Progenitor cell of endocrine pancreas (in vitro differentiated cells): ENCODE measurements at regions not wholly inside any gene's neighbourhood (a gene's known extent, or its start where the extent isn't known, plus 50 kb on each side); places are given as distances from the start of the nearest gene placed in this dataset.

ENCODE experiments used
- DNase-seq: peaks from one replicate; pipeline ENCODE4 v3.0.0; 2021; ENCODE audit warnings: low spot score; ENCODE audit not compliant: unreplicated experiment
- H3K27ac Mint-ChIP-seq: 2 replicates; pipeline ENCODE4 v1.8.0; 2021; ENCODE audit warnings: mild to moderate bottlenecking, moderate library complexity, mixed read lengths
- H3K27me3 Mint-ChIP-seq: 2 replicates; pipeline ENCODE4 v1.8.0; 2021; ENCODE audit warnings: mixed read lengths
- H3K36me3 Mint-ChIP-seq: 2 replicates; pipeline ENCODE4 v1.8.0; 2022; ENCODE audit warnings: mixed read lengths; ENCODE audit not compliant: insufficient read depth
- H3K4me1 Mint-ChIP-seq: 2 replicates; pipeline ENCODE4 v1.8.0; 2021; ENCODE audit warnings: low read depth, mixed read lengths
- H3K4me3 Mint-ChIP-seq: 2 replicates; pipeline ENCODE4 v1.8.0; 2021; ENCODE audit warnings: low read depth, mild to moderate bottlenecking, moderate library complexity, mixed read lengths
- H3K9me3 Mint-ChIP-seq: 2 replicates; pipeline ENCODE4 v1.8.0; 2021; ENCODE audit warnings: low read depth, mixed read lengths
- CTCF ChIP-seq: fragments of 200-600 bp; sonication (generic); IDR thresholded peaks from one replicate; pipeline ENCODE4 v1.5.0; 2021; ENCODE audit warnings: antibody characterized with exemption, mild to moderate bottlenecking; ENCODE audit not compliant: unreplicated experiment

GRCh38 chr1:217078078-217078690 lies 355.0 kb upstream of the ESRRG start:
- DNase-seq: no peak
- TF ChIP-seq CTCF: no peak
- H3K27me3 Mint-ChIP-seq: peaks cover 2% of the 10 kb centered on the region
- H3K9me3 Mint-ChIP-seq: no peaks in the 10 kb centered on the region
- no peak overlapping the region for H3K27ac Mint-ChIP-seq
- no peak overlapping the region for H3K4me3 Mint-ChIP-seq
- peaks cover 22% of the 10 kb centered on the region for H3K4me1 Mint-ChIP-seq
- no peaks in the 10 kb centered on the region for H3K36me3 Mint-ChIP-seq

- Mint-ChIP-seq H3K36me3 (no peaks in the 10 kb centered on the region), H3K9me3 (no peaks in the 10 kb centered on the region), H3K27ac (no peak overlapping the region), H3K4me1 (peaks cover 22% of the 10 kb centered on the region), H3K27me3 (peaks cover 2% of the 10 kb centered on the region), H3K4me3 (no peak overlapping the region)
- TF ChIP-seq CTCF: no peak
- no peak for DNase-seq
Measured at GRCh38 chr1:217077426-217077825, 354.2 kb upstream of the ESRRG start.

- DNase-seq: no peak
- Mint-ChIP-seq H3K9me3 (no peaks in the 10 kb centered on the region), H3K27me3 (peaks cover 2% of the 10 kb centered on the region), H3K4me1 (peaks cover 22% of the 10 kb centered on the region), H3K36me3 (no peaks in the 10 kb centered on the region), H3K4me3 (no peak overlapping the region), H3K27ac (no peak overlapping the region)
- TF ChIP-seq CTCF: no peak
Measured at GRCh38 chr1:217076902-217077301, 353.7 kb upstream of the ESRRG start.

GRCh38 chr1:217072926-217073325 lies 349.7 kb upstream of the ESRRG start:
- DNase-seq: no peak
- H3K9me3 Mint-ChIP-seq: no peaks in the 10 kb centered on the region
- no peak overlapping the region for H3K4me3 Mint-ChIP-seq
- H3K27me3 Mint-ChIP-seq: peaks cover under 1% of the 10 kb centered on the region
- no peak for TF ChIP-seq CTCF
- no peaks in the 10 kb centered on the region for H3K36me3 Mint-ChIP-seq
- H3K27ac Mint-ChIP-seq: no peak overlapping the region
- H3K4me1 Mint-ChIP-seq: peaks cover 13% of the 10 kb centered on the region

- Mint-ChIP-seq H3K27ac (no peak overlapping the region), H3K9me3 (no peaks in the 10 kb centered on the region), H3K4me3 (no peak overlapping the region), H3K36me3 (no peaks in the 10 kb centered on the region), H3K27me3 (peaks cover 2% of the 10 kb centered on the region), H3K4me1 (peaks cover 3% of the 10 kb centered on the region)
- no peak for TF ChIP-seq CTCF
- DNase-seq: no peak
Measured at GRCh38 chr1:217067642-217068041, 344.4 kb upstream of the ESRRG start.
